GM12874 (cell line): ENCODE measurements at regions not wholly inside any gene's neighbourhood (a gene's known extent, or its start where the extent isn't known, plus 50 kb on each side); places are given as distances from the start of the nearest gene placed in this dataset.

Experiments
- TF ChIP-seq, protein P1 (sequence below): IDR thresholded peaks from 2 replicates; pipeline ENCODE4 v1.5.1; 2011; ENCODE audit warnings: low read depth, mild to moderate bottlenecking, control low read depth, low read length, moderate library complexity; ENCODE audit not compliant: insufficient read depth

GRCh38 chr18:1513519-1513918, 608.8 kb downstream of the ADCYAP1 start:
- TF ChIP-seq, protein P1, sequence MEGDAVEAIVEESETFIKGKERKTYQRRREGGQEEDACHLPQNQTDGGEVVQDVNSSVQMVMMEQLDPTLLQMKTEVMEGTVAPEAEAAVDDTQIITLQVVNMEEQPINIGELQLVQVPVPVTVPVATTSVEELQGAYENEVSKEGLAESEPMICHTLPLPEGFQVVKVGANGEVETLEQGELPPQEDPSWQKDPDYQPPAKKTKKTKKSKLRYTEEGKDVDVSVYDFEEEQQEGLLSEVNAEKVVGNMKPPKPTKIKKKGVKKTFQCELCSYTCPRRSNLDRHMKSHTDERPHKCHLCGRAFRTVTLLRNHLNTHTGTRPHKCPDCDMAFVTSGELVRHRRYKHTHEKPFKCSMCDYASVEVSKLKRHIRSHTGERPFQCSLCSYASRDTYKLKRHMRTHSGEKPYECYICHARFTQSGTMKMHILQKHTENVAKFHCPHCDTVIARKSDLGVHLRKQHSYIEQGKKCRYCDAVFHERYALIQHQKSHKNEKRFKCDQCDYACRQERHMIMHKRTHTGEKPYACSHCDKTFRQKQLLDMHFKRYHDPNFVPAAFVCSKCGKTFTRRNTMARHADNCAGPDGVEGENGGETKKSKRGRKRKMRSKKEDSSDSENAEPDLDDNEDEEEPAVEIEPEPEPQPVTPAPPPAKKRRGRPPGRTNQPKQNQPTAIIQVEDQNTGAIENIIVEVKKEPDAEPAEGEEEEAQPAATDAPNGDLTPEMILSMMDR, result no peak

DNA sequence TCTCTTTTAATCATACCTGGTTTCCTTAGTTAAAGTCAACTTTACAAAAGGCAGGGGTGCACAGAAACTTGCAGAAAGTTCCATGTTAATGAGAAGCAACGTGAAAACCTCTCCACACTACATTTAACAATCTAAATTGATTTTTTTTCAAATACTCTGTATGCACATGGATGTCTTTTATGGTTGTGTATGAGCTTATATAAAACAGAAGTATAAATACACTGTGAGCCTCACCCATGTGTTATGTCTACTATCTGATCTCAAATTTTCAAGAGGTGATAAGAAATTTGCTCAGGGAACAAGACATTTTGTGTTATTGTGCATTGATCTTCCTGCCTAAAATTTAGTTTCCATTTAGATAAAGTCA, 617.6 kb downstream of the ADCYAP1 start:
- TF ChIP-seq, protein P1, result no peak

- TF ChIP-seq, protein P1, result no peak
Observed at GRCh38 chr18:1526991-1527390, 622.3 kb downstream of the ADCYAP1 start.

GRCh38 chr18:1527805-1528204, 623.1 kb downstream of the ADCYAP1 start:
- TF ChIP-seq, protein P1, result no peak

DNA sequence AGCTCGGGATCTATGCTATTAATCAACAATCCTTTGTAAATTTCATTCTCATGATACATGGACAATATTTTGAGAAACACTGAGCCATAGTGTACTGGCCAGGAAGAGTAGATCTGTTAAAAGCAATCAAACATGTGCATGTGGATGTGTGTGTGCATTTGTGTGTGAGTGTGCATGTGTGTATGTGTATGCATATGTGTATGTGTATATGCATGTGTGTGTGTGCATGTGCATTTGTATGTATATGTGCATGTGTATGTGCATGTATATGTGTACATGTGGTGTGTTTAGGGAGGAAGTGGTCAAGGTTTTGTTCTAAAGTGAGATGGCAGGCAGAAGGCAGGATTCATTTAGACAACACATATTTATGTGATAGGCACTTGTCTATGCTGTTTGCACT, 623.8 kb downstream of the ADCYAP1 start:
- TF ChIP-seq, protein P1, result no peak

DNA sequence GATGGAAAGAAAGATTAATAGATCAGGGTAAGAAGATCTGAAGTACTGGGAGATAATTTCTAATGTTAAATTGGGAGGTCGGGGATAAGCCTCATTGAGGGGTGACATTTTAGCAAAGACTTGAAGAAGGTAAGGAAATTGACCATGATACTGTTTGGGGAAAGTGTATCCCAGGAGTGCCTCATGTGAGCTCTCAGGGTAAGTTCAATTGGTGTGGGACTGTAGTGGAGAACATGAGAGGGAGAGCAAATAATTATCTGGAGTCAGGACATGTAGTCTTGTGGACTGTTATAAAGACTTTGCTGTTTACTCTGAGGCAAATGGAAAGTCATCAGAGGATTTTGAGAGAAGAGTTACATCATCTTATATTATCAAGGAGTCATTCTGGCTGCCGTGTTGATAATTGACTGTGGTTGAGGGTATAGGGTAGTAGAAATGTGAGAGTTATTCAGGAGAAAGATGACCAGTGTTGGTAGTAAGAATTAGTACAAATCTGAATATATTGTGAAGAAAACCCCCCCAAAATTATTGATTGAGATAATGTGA, 624.4 kb downstream of the ADCYAP1 start:
- TF ChIP-seq, protein P1, result no peak

- TF ChIP-seq, protein P1, result no peak
Observed at GRCh38 chr18:1530650-1531049, 626.0 kb downstream of the ADCYAP1 start.

GRCh38 chr18:1539276-1539675, 634.6 kb downstream of the ADCYAP1 start:
- TF ChIP-seq, protein P1, result no peak
